RKO (cell line): ENCODE measurements at regions not wholly inside any gene's neighbourhood (a gene's known extent, or its start where the extent isn't known, plus 50 kb on each side); places are given as distances from the start of the nearest gene placed in this dataset.

ENCODE experiments used
- DNase-seq: peaks from one replicate; pipeline ENCODE4 v3.0.0-alpha.2; 2016; ENCODE audit warnings: low spot score

- DNase-seq: no peak
Observed at GRCh38 chr5:160511280-160511929, 89.8 kb downstream of the PTTG1 start.
